CD4-positive, alpha-beta T cell (primary cell): ENCODE measurements at regions not wholly inside any gene's neighbourhood (a gene's known extent, or its start where the extent isn't known, plus 50 kb on each side); places are given as distances from the start of the nearest gene placed in this dataset.

Experiments used
- ATAC-seq: fragments of 200-7000 bp; cut with Tn5 transposase; one replicate; pipeline ENCODE4 v1.10.0; 2022; ENCODE audit warnings: mild to moderate bottlenecking; ENCODE audit not compliant: poor library complexity
- CTCF ChIA-PET: fragments of 350-600 bp; sonication (Branson Sonifier 250); formaldehyde crosslinking; loops from one replicate; lab custom pipeline; 2021; ENCODE audit warnings: antibody characterized with exemption, inconsistent platforms; lab: Charles Lee
- POLR2A ChIA-PET: fragments of 350-600 bp; sonication (Branson Sonifier 250); formaldehyde crosslinking; loops from one replicate; lab custom pipeline; 2021; ENCODE audit warnings: antibody characterized with exemption, inconsistent platforms; lab: Charles Lee
- DNase-seq, 14 experiments: peaks; one replicate each; pipeline ENCODE4 v3.0.0-alpha.2; 2013 to 2020; ENCODE audit warnings: mixed read lengths in 2 of 14
- H3K27ac ChIP-seq, 2 donors: one replicate each; pipeline versions ENCODE4 v1.5.1 to v1.7.0; 2013; ENCODE audit warnings: low read length in 2 of 2, low read depth in 1 of 2, mild to moderate bottlenecking in 1 of 2
- H3K27me3 ChIP-seq, 2 experiments: 1 replicate in 1 of 2; 2 replicates in 1 of 2; pipeline versions ENCODE4 v1.6.1 to v1.7.0; 2013; ENCODE audit warnings: low read length in 2 of 2, control low read depth in 1 of 2, mild to moderate bottlenecking in 1 of 2, moderate library complexity in 1 of 2; ENCODE audit not compliant: insufficient read depth in 2 of 2, control insufficient read depth in 1 of 2
- H3K36me3 ChIP-seq: one replicate; pipeline ENCODE4 v1.6.1; 2013; ENCODE audit warnings: low read length, control low read depth; ENCODE audit not compliant: insufficient read depth
- H3K4me1 ChIP-seq: one replicate; pipeline ENCODE4 v1.6.1; 2013; ENCODE audit warnings: low read length, control low read depth; ENCODE audit not compliant: insufficient read depth
- H3K4me3 ChIP-seq: one replicate; pipeline ENCODE4 v1.5.1; 2013; ENCODE audit warnings: mild to moderate bottlenecking, low read length, moderate library complexity
- H3K9me3 ChIP-seq, 2 experiments: 1 replicate in 1 of 2; 2 replicates in 1 of 2; pipeline versions ENCODE4 v1.6.1 to v1.7.0; 2013; ENCODE audit warnings: low read length in 2 of 2, mild to moderate bottlenecking in 2 of 2, control low read depth in 1 of 2, moderate library complexity in 1 of 2; ENCODE audit not compliant: control insufficient read depth in 1 of 2, insufficient read depth in 1 of 2
- H3K27ac Mint-ChIP-seq: one replicate; pipeline ENCODE4 v1.8.0; 2020; ENCODE audit warnings: mixed read lengths
- H3K27me3 Mint-ChIP-seq: one replicate; pipeline ENCODE4 v1.8.0; 2021; ENCODE audit warnings: mixed read lengths
- H3K36me3 Mint-ChIP-seq: one replicate; pipeline ENCODE4 v1.8.0; 2021; ENCODE audit warnings: low read depth, mixed read lengths
- H3K4me1 Mint-ChIP-seq: one replicate; pipeline ENCODE4 v1.8.0; 2021; ENCODE audit warnings: low read depth, mixed read lengths
- H3K4me3 Mint-ChIP-seq: one replicate; pipeline ENCODE4 v1.8.0; 2020; ENCODE audit warnings: mild to moderate bottlenecking, mixed read lengths
- H3K9me3 Mint-ChIP-seq: one replicate; pipeline ENCODE4 v1.8.0; 2020; ENCODE audit warnings: mixed read lengths
- CTCF ChIP-seq: fragments of 200-600 bp; IDR thresholded peaks from one replicate; pipeline ENCODE4 v1.8.0; 2022; ENCODE audit warnings: antibody characterized with exemption, mild to moderate bottlenecking
- intact Hi-C, 2 experiments: fragments of 100-400 bp; cut with DNase I in 1 of 2; cut with micrococcal nuclease in 1 of 2; formaldehyde crosslinking; loops; one replicate each; pipeline versions ENCODE4 v1.15.1 to v1.9.0; 2023 to 2025; cut with DNase I, micrococcal nuclease

DNA sequence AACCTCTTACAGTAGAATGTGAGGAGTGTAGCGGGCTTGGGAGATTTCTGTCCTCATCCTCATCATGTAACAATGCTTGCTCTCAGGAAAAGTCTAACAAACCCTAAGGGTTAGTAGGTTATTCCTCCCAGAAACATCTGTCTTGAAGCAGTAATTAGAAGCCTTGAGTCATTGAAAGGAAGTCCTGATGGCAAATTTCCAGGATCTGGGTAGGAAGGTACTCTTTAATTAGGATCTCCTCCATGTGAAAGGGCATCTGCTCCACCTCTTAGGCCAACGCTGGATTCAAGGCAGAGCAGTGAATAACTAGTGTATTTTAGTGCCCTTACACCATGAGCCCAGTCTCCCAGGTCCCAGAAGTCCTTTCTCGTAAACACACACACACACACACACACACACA lies 106.6 kb upstream of the BARHL2 start:
- Histone ChIP-seq H3K4me3 (no peak overlapping the region), H3K27me3 (peaks cover 13 to 29% of the 10 kb centered on the region in 2 experiments), H3K27ac (no peak overlapping the region), H3K9me3 (no peaks in the 10 kb centered on the region), H3K36me3 (no peaks in the 10 kb centered on the region), H3K4me1 (no peaks in the 10 kb centered on the region)
- H3K9me3 Mint-ChIP-seq = no peaks in the 10 kb centered on the region
- H3K27me3 Mint-ChIP-seq = peaks cover 67% of the 10 kb centered on the region
- no peaks in the 10 kb centered on the region for H3K4me1 Mint-ChIP-seq
- intact Hi-C loops = no loop called here
- no peak overlapping the region for H3K27ac Mint-ChIP-seq
- ATAC-seq (no peak), DNase-seq (no peak)
- ChIA-PET POLR2A (no interaction called here), CTCF (no interaction called here)
- H3K4me3 Mint-ChIP-seq = no peak overlapping the region
- TF ChIP-seq CTCF = no peak
- no peaks in the 10 kb centered on the region for H3K36me3 Mint-ChIP-seq

DNA sequence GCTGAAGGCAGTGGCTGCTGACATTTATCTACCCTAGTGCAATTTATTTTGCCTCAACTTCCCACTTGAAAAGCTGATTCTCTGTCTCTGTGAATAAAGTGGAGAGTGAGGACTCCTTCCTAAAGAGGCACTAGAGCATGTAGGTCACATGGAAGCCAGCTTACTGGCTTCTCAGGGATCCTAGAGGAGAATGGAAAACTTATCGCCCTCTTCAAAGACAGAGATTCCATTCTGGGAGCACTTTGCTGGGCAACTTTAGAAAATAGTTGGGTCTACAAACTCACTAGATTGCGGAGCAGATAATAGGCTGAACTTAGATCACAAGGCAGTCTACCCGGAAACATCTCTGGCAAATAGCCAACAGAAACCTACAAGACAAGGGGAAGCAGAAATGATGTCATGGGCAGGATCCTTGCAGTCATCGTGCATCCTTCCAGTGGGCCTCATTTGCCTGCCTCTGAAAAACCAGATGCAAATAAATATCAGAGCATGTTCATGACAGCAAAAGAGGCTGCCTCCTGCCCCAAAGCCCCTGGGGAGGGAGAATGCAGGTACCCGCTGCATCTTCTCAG lies 104.8 kb upstream of the BARHL2 start:
- Mint-ChIP-seq H3K27me3 (peaks cover 64% of the 10 kb centered on the region), H3K36me3 (no peaks in the 10 kb centered on the region), H3K4me3 (no peak overlapping the region)

DNA sequence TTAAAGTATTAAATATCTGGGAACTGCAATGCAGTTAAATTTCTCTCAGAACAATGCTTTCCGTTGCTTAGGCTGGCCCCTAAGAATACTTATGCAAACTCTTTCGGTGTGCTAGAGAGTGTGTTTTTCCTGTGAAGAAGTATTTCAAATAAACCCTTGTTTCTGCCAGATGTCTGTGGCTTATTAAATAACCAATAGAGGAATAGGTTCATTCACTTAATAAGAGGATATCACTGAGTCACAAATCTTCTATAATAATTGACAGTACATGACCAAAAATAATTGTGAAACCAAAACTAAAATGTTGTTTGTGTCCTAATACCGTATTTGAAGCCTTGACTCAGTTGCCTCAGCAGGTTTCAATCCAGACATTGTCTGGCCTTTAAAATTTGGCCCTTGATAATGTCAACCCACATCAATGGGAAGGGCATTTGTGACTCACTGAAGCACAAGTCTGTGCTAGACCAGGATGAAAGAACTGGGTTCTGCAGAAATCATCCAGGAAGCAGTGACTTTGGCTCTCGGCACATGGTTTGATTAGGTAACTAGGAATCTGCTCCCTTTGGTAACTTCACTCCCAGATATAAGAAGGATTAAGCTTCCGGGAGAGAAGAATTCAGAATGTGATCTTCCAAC lies 104.2 kb upstream of the BARHL2 start:
- Mint-ChIP-seq H3K4me3 (no peak overlapping the region), H3K36me3 (no peaks in the 10 kb centered on the region), H3K9me3 (no peaks in the 10 kb centered on the region), H3K27ac (no peak overlapping the region), H3K4me1 (no peaks in the 10 kb centered on the region), H3K27me3 (peaks cover 64% of the 10 kb centered on the region)
- Histone ChIP-seq H3K27ac (no peak overlapping the region), H3K4me3 (no peak overlapping the region), H3K27me3 (peaks cover 3 to 19% of the 10 kb centered on the region in 2 experiments), H3K36me3 (no peaks in the 10 kb centered on the region), H3K4me1 (no peaks in the 10 kb centered on the region), H3K9me3 (no peaks in the 10 kb centered on the region)
- intact Hi-C loops = no loop called here
- no peak for DNase-seq
- TF ChIP-seq CTCF = no peak
- no peak for ATAC-seq
- ChIA-PET CTCF (no interaction called here), POLR2A (no interaction called here)

More for the DNA sequence above, 104.8 kb upstream of the BARHL2 start:
- POLR2A ChIA-PET = no interaction called here
- Mint-ChIP-seq H3K4me1 (no peaks in the 10 kb centered on the region), H3K9me3 (no peaks in the 10 kb centered on the region), H3K27ac (no peak overlapping the region)
- Histone ChIP-seq H3K4me3 (no peak overlapping the region), H3K27me3 (peaks cover 8 to 20% of the 10 kb centered on the region in 2 experiments), H3K36me3 (no peaks in the 10 kb centered on the region), H3K4me1 (no peaks in the 10 kb centered on the region), H3K9me3 (no peaks in the 10 kb centered on the region), H3K27ac (no peak overlapping the region)
- TF ChIP-seq CTCF = no peak
- ATAC-seq (no peak), DNase-seq (no peak)
- CTCF ChIA-PET = no interaction called here
- intact Hi-C loops = no loop called here
